B cell (primary cell): ENCODE measurements at regions not wholly inside any gene's neighbourhood (a gene's known extent, or its start where the extent isn't known, plus 50 kb on each side); places are given as distances from the start of the nearest gene placed in this dataset.
"Not testable (repeated sequence)": the region's sequence is repeated elsewhere in the genome, so short reads cannot be mapped to it uniquely, and the experiment has no call there.

Source experiments
- ATAC-seq: fragments of 200-7000 bp; cut with Tn5 transposase; one replicate; pipeline ENCODE4 v1.10.0; 2021; ENCODE audit warnings: low read depth, mild to moderate bottlenecking, moderate number of reproducible peaks, moderate library complexity
- CTCF ChIA-PET: fragments of 350-600 bp; sonication (Branson Sonifier 250); formaldehyde crosslinking; loops from one replicate; lab custom pipeline; 2021; ENCODE audit warnings: antibody characterized with exemption, inconsistent platforms; lab: Charles Lee
- POLR2A ChIA-PET: fragments of 350-600 bp; sonication (Branson Sonifier 250); formaldehyde crosslinking; loops from one replicate; lab custom pipeline; 2021; ENCODE audit warnings: antibody characterized with exemption; lab: Charles Lee
- DNase-seq: peaks from one replicate; pipeline ENCODE4 v3.0.0; 2013
- H2AFZ ChIP-seq: 2 replicates; pipeline ENCODE4 v1.6.1; 2012; ENCODE audit warnings: mild to moderate bottlenecking, low read depth, low read length; ENCODE audit not compliant: insufficient read depth, poor library complexity, severe bottlenecking
- H3K27ac ChIP-seq, 2 donors: 1 replicate in 1 of 2; 2 replicates in 1 of 2; pipeline ENCODE4 v1.5.1; 2012 to 2013; ENCODE audit warnings: low read length in 2 of 2, mild to moderate bottlenecking in 2 of 2, moderate library complexity in 1 of 2
- H3K27me3 ChIP-seq, 4 experiments: fragments of 200-600 bp in 1 of 4; sonication (generic) in 1 of 4; replicated peaks in 1 of 4; 1 replicate in 2 of 4; 2 replicates in 2 of 4; pipeline versions ENCODE4 v1.6.1 to v1.7.0; 2013 to 2016; ENCODE audit warnings: low read length in 3 of 4, mild to moderate bottlenecking in 2 of 4, mixed read lengths in 1 of 4, moderate library complexity in 1 of 4; ENCODE audit not compliant: insufficient read depth in 4 of 4, control insufficient read depth in 3 of 4; ENCODE audit errors: control extremely low read depth in 1 of 4
- H3K36me3 ChIP-seq, 2 experiments: replicated peaks in 1 of 2; 1 replicate in 1 of 2; 2 replicates in 1 of 2; pipeline versions ENCODE4 v1.6.1 to v1.7.1; 2013; ENCODE audit warnings: low read length in 1 of 2; ENCODE audit not compliant: insufficient read depth in 2 of 2, control insufficient read depth in 1 of 2; ENCODE audit errors: control extremely low read depth in 1 of 2, extremely low read depth in 1 of 2
- H3K4me1 ChIP-seq, 2 donors: fragments of 200-600 bp in 1 of 2; sonication (generic) in 1 of 2; 1 replicate in 1 of 2; 2 replicates in 1 of 2; pipeline versions ENCODE4 v1.5.1 to v1.6.1; 2013 to 2017; ENCODE audit warnings: low read length in 2 of 2; ENCODE audit not compliant: control insufficient read depth in 2 of 2, insufficient read depth in 2 of 2
- H3K4me2 ChIP-seq: replicated peaks from 2 replicates; pipeline ENCODE3; 2012; ENCODE audit warnings: mild to moderate bottlenecking, low read depth, low read length; ENCODE audit not compliant: poor library complexity, severe bottlenecking
- H3K4me3 ChIP-seq, 5 experiments: fragments of 200-600 bp in 1 of 5; sonication (generic) in 1 of 5; 1 replicate in 3 of 5; 2 replicates in 2 of 5; pipeline versions ENCODE4 v1.5.1 to v1.7.0; 2011 to 2016; ENCODE audit warnings: low read length in 4 of 5, mild to moderate bottlenecking in 4 of 5, low read depth in 2 of 5, control low read depth in 1 of 5, moderate library complexity in 1 of 5; ENCODE audit not compliant: insufficient read depth in 1 of 5; ENCODE audit errors: control extremely low read depth in 1 of 5, extremely low read depth in 1 of 5
- H3K79me2 ChIP-seq: fragments of 200-600 bp; sonication (generic); one replicate; pipeline ENCODE4 v1.6.0; 2016; ENCODE audit warnings: low read length; ENCODE audit not compliant: control insufficient read depth, insufficient read depth
- H3K9ac ChIP-seq: fragments of 200-600 bp; sonication (generic); 2 replicates; pipeline ENCODE4 v1.6.1; 2017; ENCODE audit warnings: mild to moderate bottlenecking, low read length, moderate library complexity
- H3K9me3 ChIP-seq, 3 donors: one replicate each; pipeline versions ENCODE4 v1.6.1 to v1.7.1; 2013; ENCODE audit warnings: low read length in 2 of 3; ENCODE audit not compliant: control insufficient read depth in 2 of 3, insufficient read depth in 1 of 3; ENCODE audit errors: control extremely low read depth in 1 of 3
- H4K20me1 ChIP-seq: 2 replicates; pipeline ENCODE4 v1.6.0; 2012; ENCODE audit warnings: mild to moderate bottlenecking, low read length; ENCODE audit not compliant: insufficient read depth, control insufficient read depth, poor library complexity, severe bottlenecking
- H3K27ac Mint-ChIP-seq: one replicate; pipeline ENCODE4 v1.8.0; 2021; ENCODE audit warnings: mixed read lengths
- H3K27me3 Mint-ChIP-seq: one replicate; pipeline ENCODE4 v1.8.0; 2021; ENCODE audit warnings: mixed read lengths
- H3K4me1 Mint-ChIP-seq: one replicate; pipeline ENCODE4 v1.8.0; 2021; ENCODE audit warnings: mixed read lengths
- H3K4me3 Mint-ChIP-seq: one replicate; pipeline ENCODE4 v1.8.0; 2021; ENCODE audit warnings: mixed read lengths
- H3K9me3 Mint-ChIP-seq: one replicate; pipeline ENCODE4 v1.8.0; 2022; ENCODE audit warnings: mixed read lengths; ENCODE audit not compliant: insufficient read depth
- CTCF ChIP-seq: fragments of 200-600 bp; IDR thresholded peaks from one replicate; pipeline ENCODE4 v1.8.0; 2022; ENCODE audit warnings: antibody characterized with exemption, mild to moderate bottlenecking
- EZH2 ChIP-seq: IDR thresholded peaks from 2 replicates; pipeline ENCODE4 v1.6.1; 2012; ENCODE audit warnings: borderline replicate concordance, low read depth, mild to moderate bottlenecking, moderate library complexity, low read length; ENCODE audit not compliant: insufficient read depth, poor library complexity, severe bottlenecking
- WGBS: methylation state at CpG from one replicate; pipeline ENCODE4 v1.1.5; 2013; ENCODE audit warnings: missing lambda C conversion rate; ENCODE audit not compliant: insufficient coverage; 5-methylcytosine and 5-hydroxymethylcytosine counted together
- intact Hi-C: fragments of 100-400 bp; cut with micrococcal nuclease; formaldehyde crosslinking; loops from one replicate; pipeline ENCODE4 v1.10.0; 2022

- H3K4me1 ChIP-seq: no peaks in the 10 kb centered on the region
- no peak overlapping the region for H3K27ac ChIP-seq
- H3K79me2 ChIP-seq: no peaks in the 10 kb centered on the region
- no peak overlapping the region for H3K4me3 ChIP-seq
- Mint-ChIP-seq H3K9me3 (peaks cover 2% of the 10 kb centered on the region), H3K4me3 (no peak overlapping the region), H3K27ac (no peak overlapping the region), H3K27me3 (no peaks in the 10 kb centered on the region), H3K4me1 (no peaks in the 10 kb centered on the region)
- peaks cover 0 to 9% (median 0%) of the 10 kb centered on the region in 3 donors for H3K9me3 ChIP-seq
- ATAC-seq (no peak), DNase-seq (no peak)
- no peaks in the 10 kb centered on the region for H3K36me3 ChIP-seq
- no CpG with 5 or more reads among the region's 3 CpGs for WGBS
- H3K27me3 ChIP-seq: no peaks in the 10 kb centered on the region
- H4K20me1 ChIP-seq: no peaks in the 10 kb centered on the region
- intact Hi-C loops: no loop called here
- TF ChIP-seq CTCF (no peak), EZH2 (no peak)
- POLR2A ChIA-PET: no interaction called here
- no peak overlapping the region for H3K4me2 ChIP-seq
- H2AFZ ChIP-seq: no peak overlapping the region
- CTCF ChIA-PET: no interaction called here
- H3K9ac ChIP-seq: no peak overlapping the region
Observed at GRCh38 chr6:68196645-68197044, 438.4 kb upstream of the ADGRB3 start.

GRCh38 chr6:68195753-68196152 is 439.3 kb upstream of the ADGRB3 start:
- H3K27ac Mint-ChIP-seq, intact Hi-C loops, H3K27ac ChIP-seq, H3K36me3 ChIP-seq, H3K27me3 ChIP-seq, H3K4me3 ChIP-seq, H3K4me1 Mint-ChIP-seq, ATAC-seq, H3K27me3 Mint-ChIP-seq, H3K9me3 ChIP-seq, H3K9ac ChIP-seq, H3K79me2 ChIP-seq, H3K4me3 Mint-ChIP-seq, H2AFZ ChIP-seq, H3K4me2 ChIP-seq, CTCF ChIA-PET, H3K9me3 Mint-ChIP-seq, POLR2A ChIA-PET, DNase-seq, H3K4me1 ChIP-seq, H4K20me1 ChIP-seq: not testable (repeated sequence)
- no CpG with 5 or more reads among the region's 2 CpGs for WGBS
